ENCODE measurements at regions not wholly inside any gene's neighbourhood (a gene's known extent, or its start where the extent isn't known, plus 50 kb on each side); places are given as distances from the start of the nearest gene placed in this dataset.

GRCh38 chr13:40151673-40152072, 496.2 kb downstream of the COG6 start:
- Mint-ChIP-seq H3K4me1 (peaks cover 10% of the 10 kb centered on the region), H3K4me3 (no peak overlapping the region), H3K27me3 (ENCODE audit: insufficient read depth, low read depth, poor library complexity) (no peaks in the 10 kb centered on the region), H3K9me3 (no peaks in the 10 kb centered on the region), H3K27ac (no peak overlapping the region), H3K36me3 (ENCODE audit: low read depth) (no peaks in the 10 kb centered on the region)
- ATAC-seq (no peak), DNase-seq (ENCODE audit: low spot score) (no peak)
- Histone ChIP-seq H4K20me1 (replicated peaks; ENCODE audit: insufficient read depth) (no peaks in the 10 kb centered on the region), H3K79me2 (replicated peaks; ENCODE audit: insufficient read depth) (no peaks in the 10 kb centered on the region), H3K36me3 (ENCODE audit: insufficient read depth) (no peaks in the 10 kb centered on the region), H3K4me1 (ENCODE audit: insufficient read depth) (no peaks in the 10 kb centered on the region), H3F3A (replicated peaks; ENCODE audit: low read depth) (no peaks in the 10 kb centered on the region), H2AFZ (no peak overlapping the region), H3K27me3 (ENCODE audit: insufficient read depth) (no peaks in the 10 kb centered on the region), H3K27ac (ENCODE audit: low read depth) (no peak overlapping the region), H3K4me2 (no peak overlapping the region), H3K9me2 (ENCODE audit: insufficient read depth) (peaks cover 14% of the 10 kb centered on the region; the same call in 1 of the 2 replicates), H3K4me3 (no peak overlapping the region)
- TF ChIP-seq, protein P1, sequence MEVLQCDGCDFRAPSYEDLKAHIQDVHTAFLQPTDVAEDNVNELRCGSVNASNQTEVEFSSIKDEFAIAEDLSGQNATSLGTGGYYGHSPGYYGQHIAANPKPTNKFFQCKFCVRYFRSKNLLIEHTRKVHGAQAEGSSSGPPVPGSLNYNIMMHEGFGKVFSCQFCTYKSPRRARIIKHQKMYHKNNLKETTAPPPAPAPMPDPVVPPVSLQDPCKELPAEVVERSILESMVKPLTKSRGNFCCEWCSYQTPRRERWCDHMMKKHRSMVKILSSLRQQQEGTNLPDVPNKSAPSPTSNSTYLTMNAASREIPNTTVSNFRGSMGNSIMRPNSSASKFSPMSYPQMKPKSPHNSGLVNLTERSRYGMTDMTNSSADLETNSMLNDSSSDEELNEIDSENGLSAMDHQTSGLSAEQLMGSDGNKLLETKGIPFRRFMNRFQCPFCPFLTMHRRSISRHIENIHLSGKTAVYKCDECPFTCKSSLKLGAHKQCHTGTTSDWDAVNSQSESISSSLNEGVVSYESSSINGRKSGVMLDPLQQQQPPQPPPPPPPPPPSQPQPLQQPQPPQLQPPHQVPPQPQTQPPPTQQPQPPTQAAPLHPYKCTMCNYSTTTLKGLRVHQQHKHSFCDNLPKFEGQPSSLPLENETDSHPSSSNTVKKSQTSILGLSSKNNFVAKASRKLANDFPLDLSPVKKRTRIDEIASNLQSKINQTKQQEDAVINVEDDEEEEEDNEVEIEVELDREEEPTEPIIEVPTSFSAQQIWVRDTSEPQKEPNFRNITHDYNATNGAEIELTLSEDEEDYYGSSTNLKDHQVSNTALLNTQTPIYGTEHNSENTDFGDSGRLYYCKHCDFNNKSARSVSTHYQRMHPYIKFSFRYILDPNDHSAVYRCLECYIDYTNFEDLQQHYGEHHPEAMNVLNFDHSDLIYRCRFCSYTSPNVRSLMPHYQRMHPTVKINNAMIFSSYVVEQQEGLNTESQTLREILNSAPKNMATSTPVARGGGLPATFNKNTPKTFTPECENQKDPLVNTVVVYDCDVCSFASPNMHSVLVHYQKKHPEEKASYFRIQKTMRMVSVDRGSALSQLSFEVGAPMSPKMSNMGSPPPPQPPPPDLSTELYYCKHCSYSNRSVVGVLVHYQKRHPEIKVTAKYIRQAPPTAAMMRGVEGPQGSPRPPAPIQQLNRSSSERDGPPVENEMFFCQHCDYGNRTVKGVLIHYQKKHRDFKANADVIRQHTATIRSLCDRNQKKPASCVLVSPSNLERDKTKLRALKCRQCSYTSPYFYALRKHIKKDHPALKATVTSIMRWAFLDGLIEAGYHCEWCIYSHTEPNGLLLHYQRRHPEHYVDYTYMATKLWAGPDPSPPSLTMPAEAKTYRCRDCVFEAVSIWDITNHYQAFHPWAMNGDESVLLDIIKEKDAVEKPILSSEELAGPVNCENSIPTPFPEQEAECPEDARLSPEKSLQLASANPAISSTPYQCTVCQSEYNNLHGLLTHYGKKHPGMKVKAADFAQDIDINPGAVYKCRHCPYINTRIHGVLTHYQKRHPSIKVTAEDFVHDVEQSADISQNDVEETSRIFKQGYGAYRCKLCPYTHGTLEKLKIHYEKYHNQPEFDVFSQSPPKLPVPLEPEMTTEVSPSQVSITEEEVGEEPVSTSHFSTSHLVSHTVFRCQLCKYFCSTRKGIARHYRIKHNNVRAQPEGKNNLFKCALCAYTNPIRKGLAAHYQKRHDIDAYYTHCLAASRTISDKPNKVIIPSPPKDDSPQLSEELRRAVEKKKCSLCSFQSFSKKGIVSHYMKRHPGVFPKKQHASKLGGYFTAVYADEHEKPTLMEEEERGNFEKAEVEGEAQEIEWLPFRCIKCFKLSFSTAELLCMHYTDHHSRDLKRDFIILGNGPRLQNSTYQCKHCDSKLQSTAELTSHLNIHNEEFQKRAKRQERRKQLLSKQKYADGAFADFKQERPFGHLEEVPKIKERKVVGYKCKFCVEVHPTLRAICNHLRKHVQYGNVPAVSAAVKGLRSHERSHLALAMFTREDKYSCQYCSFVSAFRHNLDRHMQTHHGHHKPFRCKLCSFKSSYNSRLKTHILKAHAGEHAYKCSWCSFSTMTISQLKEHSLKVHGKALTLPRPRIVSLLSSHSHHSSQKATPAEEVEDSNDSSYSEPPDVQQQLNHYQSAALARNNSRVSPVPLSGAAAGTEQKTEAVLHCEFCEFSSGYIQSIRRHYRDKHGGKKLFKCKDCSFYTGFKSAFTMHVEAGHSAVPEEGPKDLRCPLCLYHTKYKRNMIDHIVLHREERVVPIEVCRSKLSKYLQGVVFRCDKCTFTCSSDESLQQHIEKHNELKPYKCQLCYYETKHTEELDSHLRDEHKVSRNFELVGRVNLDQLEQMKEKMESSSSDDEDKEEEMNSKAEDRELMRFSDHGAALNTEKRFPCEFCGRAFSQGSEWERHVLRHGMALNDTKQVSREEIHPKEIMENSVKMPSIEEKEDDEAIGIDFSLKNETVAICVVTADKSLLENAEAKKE (CRISPR knock-in tag; IDR thresholded peaks at IDR 0.05) = no peak
- no peak for TF ChIP-seq STAT1 (IDR thresholded peaks at IDR 0.05; ENCODE audit: unreplicated experiment)
- no peak for TF ChIP-seq NANOG (IDR thresholded peaks at IDR 0.05; ENCODE audit: borderline replicate concordance)
- TF ChIP-seq REST (IDR thresholded peaks at IDR 0.05; ENCODE audit: unreplicated experiment) = no peak
- no peak for TF ChIP-seq ZNF114 (CRISPR knock-in tag; IDR thresholded peaks at IDR 0.05)
- no peak for TF ChIP-seq ZNF331 (CRISPR knock-in tag; IDR thresholded peaks at IDR 0.05; ENCODE audit: low read depth)
- TF ChIP-seq EZH2 (IDR thresholded peaks at IDR 0.05; ENCODE audit: low read depth, unreplicated experiment) = no peak
- no peak for TF ChIP-seq ETS1 (IDR thresholded peaks at IDR 0.05)
- no peak for TF ChIP-seq JUNB (IDR thresholded peaks at IDR 0.05; ENCODE audit: unreplicated experiment)
- TF ChIP-seq CTCF (conservative IDR thresholded peaks at IDR 0.05; ENCODE audit: low read depth in 2 of 2) = no peak
- no peak for TF ChIP-seq EZH2phosphoT487 (IDR thresholded peaks at IDR 0.05; ENCODE audit: unreplicated experiment)
- TF ChIP-seq CREB1 (CRISPR knock-in tag; IDR thresholded peaks at IDR 0.05; ENCODE audit: low read depth) = no peak
- TF ChIP-seq POLR2AphosphoS5 (IDR thresholded peaks at IDR 0.05; ENCODE audit: low read depth) = no peak

Measured in GM23338 (cell line).